Astrocyte (in vitro differentiated cells and primary cell): ENCODE measurements at regions not wholly inside any gene's neighbourhood (a gene's known extent, or its start where the extent isn't known, plus 50 kb on each side); places are given as distances from the start of the nearest gene placed in this dataset.
"Not testable (repeated sequence)": the region's sequence is repeated elsewhere in the genome, so short reads cannot be mapped to it uniquely, and the experiment has no call there.

ENCODE experiments used
- DNase-seq: peaks from one replicate; pipeline ENCODE4 v3.0.0-alpha.2; 2010; ENCODE audit warnings: low read depth
- FAIRE-seq: peaks from 2 replicates; lab custom pipeline; 2011; peaks lifted over from hg19 to GRCh38; lab: Jason Lieb, UNC
- H2AFZ ChIP-seq: 2 replicates; pipeline ENCODE4 v1.6.0; 2012; ENCODE audit warnings: low read depth, low read length, inconsistent platforms
- H3K27ac ChIP-seq: 2 replicates; pipeline ENCODE4 v1.5.1; 2011; ENCODE audit warnings: low read depth, low read length, inconsistent platforms
- H3K27me3 ChIP-seq: 2 replicates; pipeline ENCODE4 v1.6.0; 2011; ENCODE audit warnings: low read length, inconsistent platforms; ENCODE audit not compliant: insufficient read depth
- H3K36me3 ChIP-seq: 2 replicates; pipeline ENCODE4 v1.5.1; 2011; ENCODE audit warnings: low read length, inconsistent platforms; ENCODE audit not compliant: insufficient read depth
- H3K4me1 ChIP-seq: 2 replicates; pipeline ENCODE4 v1.5.1; 2011; ENCODE audit warnings: low read length, inconsistent platforms; ENCODE audit not compliant: insufficient read depth
- H3K4me2 ChIP-seq: 2 replicates; pipeline ENCODE4 v1.6.0; 2012; ENCODE audit warnings: low read length, inconsistent platforms
- H3K4me3 ChIP-seq: 2 replicates; pipeline ENCODE4 v1.5.1; 2011; ENCODE audit warnings: low read depth, mild to moderate bottlenecking, low read length, inconsistent platforms; ENCODE audit not compliant: insufficient read depth
- H3K79me2 ChIP-seq: 2 replicates; pipeline ENCODE4 v1.6.0; 2012; ENCODE audit warnings: mild to moderate bottlenecking, low read length, inconsistent platforms; ENCODE audit not compliant: insufficient read depth
- H3K9ac ChIP-seq: 2 replicates; pipeline ENCODE4 v1.6.0; 2012; ENCODE audit warnings: mild to moderate bottlenecking, low read length, inconsistent platforms
- H3K9me3 ChIP-seq: 2 replicates; pipeline ENCODE4 v1.5.1; 2012; ENCODE audit warnings: low read depth, mild to moderate bottlenecking, low read length, inconsistent platforms; ENCODE audit not compliant: insufficient read depth
- H4K20me1 ChIP-seq: 2 replicates; pipeline ENCODE4 v1.6.0; 2012; ENCODE audit warnings: low read length, inconsistent platforms; ENCODE audit not compliant: insufficient read depth
- H3K27ac Mint-ChIP-seq: one replicate; pipeline ENCODE4 v1.8.0; 2021; ENCODE audit warnings: mild to moderate bottlenecking, mixed read lengths; ENCODE audit not compliant: unreplicated experiment
- H3K27me3 Mint-ChIP-seq: one replicate; pipeline ENCODE4 v1.8.0; 2021; ENCODE audit warnings: low read depth, mixed read lengths; ENCODE audit not compliant: unreplicated experiment
- H3K36me3 Mint-ChIP-seq: one replicate; pipeline ENCODE4 v1.8.0; 2021; ENCODE audit warnings: low read depth, mixed read lengths; ENCODE audit not compliant: unreplicated experiment
- H3K4me1 Mint-ChIP-seq: one replicate; pipeline ENCODE4 v1.8.0; 2021; ENCODE audit warnings: low read depth, mixed read lengths; ENCODE audit not compliant: unreplicated experiment
- H3K4me3 Mint-ChIP-seq: one replicate; pipeline ENCODE4 v1.8.0; 2021; ENCODE audit warnings: mild to moderate bottlenecking, moderate library complexity, mixed read lengths; ENCODE audit not compliant: unreplicated experiment
- H3K9me3 Mint-ChIP-seq: one replicate; pipeline ENCODE4 v1.8.0; 2021; ENCODE audit warnings: mild to moderate bottlenecking, mixed read lengths; ENCODE audit not compliant: unreplicated experiment
- EZH2 ChIP-seq: IDR thresholded peaks from 2 replicates; pipeline ENCODE4 v1.6.1; 2012; ENCODE audit warnings: mild to moderate bottlenecking, low read length, inconsistent platforms; ENCODE audit not compliant: insufficient read depth
- TF ChIP-seq, protein P1 (sequence below): IDR thresholded peaks from 2 replicates; pipeline ENCODE4 v1.5.1; 2011; ENCODE audit warnings: low read depth, mild to moderate bottlenecking, inconsistent platforms, low read length, moderate library complexity; ENCODE audit not compliant: insufficient read depth

GRCh38 chr6:167420858-167421766 lies 96.2 kb downstream of the TTLL2 start:
- no peak overlapping the region for H3K27ac Mint-ChIP-seq
- H3K36me3 ChIP-seq = no peaks in the 10 kb centered on the region
- H3K79me2 ChIP-seq = no peaks in the 10 kb centered on the region
- H3K4me2 ChIP-seq = no peak overlapping the region
- H3K4me3 Mint-ChIP-seq = no peak overlapping the region
- no peaks in the 10 kb centered on the region for H3K9me3 Mint-ChIP-seq
- no peaks in the 10 kb centered on the region for H3K9me3 ChIP-seq
- FAIRE-seq (no peak), DNase-seq (no peak)
- no peaks in the 10 kb centered on the region for H3K27me3 ChIP-seq
- H3K4me1 Mint-ChIP-seq = no peaks in the 10 kb centered on the region
- no peaks in the 10 kb centered on the region for H4K20me1 ChIP-seq
- no peaks in the 10 kb centered on the region for H3K4me1 ChIP-seq
- no peak overlapping the region for H2AFZ ChIP-seq
- no peak for TF ChIP-seq EZH2
- TF ChIP-seq, protein P1, sequence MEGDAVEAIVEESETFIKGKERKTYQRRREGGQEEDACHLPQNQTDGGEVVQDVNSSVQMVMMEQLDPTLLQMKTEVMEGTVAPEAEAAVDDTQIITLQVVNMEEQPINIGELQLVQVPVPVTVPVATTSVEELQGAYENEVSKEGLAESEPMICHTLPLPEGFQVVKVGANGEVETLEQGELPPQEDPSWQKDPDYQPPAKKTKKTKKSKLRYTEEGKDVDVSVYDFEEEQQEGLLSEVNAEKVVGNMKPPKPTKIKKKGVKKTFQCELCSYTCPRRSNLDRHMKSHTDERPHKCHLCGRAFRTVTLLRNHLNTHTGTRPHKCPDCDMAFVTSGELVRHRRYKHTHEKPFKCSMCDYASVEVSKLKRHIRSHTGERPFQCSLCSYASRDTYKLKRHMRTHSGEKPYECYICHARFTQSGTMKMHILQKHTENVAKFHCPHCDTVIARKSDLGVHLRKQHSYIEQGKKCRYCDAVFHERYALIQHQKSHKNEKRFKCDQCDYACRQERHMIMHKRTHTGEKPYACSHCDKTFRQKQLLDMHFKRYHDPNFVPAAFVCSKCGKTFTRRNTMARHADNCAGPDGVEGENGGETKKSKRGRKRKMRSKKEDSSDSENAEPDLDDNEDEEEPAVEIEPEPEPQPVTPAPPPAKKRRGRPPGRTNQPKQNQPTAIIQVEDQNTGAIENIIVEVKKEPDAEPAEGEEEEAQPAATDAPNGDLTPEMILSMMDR = no peak
- no peak overlapping the region for H3K9ac ChIP-seq
- H3K4me3 ChIP-seq = no peak overlapping the region
- H3K36me3 Mint-ChIP-seq = no peaks in the 10 kb centered on the region
- peaks cover 4% of the 10 kb centered on the region for H3K27me3 Mint-ChIP-seq
- no peak overlapping the region for H3K27ac ChIP-seq

DNA sequence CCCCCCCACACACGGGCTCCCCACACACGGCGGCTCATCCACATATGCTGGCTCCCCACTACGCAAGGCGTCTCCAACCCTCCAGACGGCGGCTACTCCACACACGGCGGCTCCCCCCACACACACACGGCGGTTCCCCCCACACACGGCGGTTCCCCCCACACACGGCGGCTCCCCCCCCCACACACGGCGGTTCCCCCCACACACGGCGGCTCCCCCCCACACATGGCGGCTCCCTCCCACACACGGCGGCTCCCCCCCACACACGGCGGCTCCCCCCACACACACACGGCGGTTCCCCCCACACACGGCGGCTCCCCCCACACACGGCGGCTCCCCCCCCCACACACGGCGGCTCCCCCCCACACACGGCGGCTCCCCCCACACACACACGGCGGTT lies 97.1 kb downstream of the TTLL2 start:
- H3K4me3 Mint-ChIP-seq, H3K4me2 ChIP-seq, H2AFZ ChIP-seq, H3K4me3 ChIP-seq, H3K27me3 Mint-ChIP-seq, H3K9me3 Mint-ChIP-seq, DNase-seq, H3K36me3 ChIP-seq, H3K4me1 ChIP-seq, H3K27me3 ChIP-seq, H3K9ac ChIP-seq, H3K27ac ChIP-seq, H4K20me1 ChIP-seq, H3K4me1 Mint-ChIP-seq, FAIRE-seq, H3K9me3 ChIP-seq, H3K36me3 Mint-ChIP-seq, H3K27ac Mint-ChIP-seq, H3K79me2 ChIP-seq: not testable (repeated sequence)

DNA sequence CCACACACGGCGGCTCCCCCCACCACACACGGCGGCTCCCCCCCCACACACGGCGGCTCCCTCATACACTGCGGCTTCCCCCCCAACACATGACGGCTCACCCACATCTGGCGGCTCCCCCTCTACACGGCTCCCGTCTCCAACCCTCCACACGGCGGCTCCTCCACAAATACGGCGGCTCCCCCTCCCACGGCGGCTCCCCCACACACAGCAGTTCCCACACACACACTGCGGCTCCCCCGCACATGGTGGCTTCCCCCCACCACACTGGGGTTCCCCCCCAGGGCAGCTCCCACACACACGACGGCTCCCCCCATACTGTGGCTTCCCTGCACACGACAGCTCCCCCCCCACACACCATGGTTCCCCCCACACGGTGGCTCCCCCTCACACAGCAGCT lies 98.0 kb downstream of the TTLL2 start:
- no peaks in the 10 kb centered on the region for H4K20me1 ChIP-seq
- Mint-ChIP-seq H3K36me3 (no peaks in the 10 kb centered on the region), H3K9me3 (no peaks in the 10 kb centered on the region), H3K27me3 (peaks cover 2% of the 10 kb centered on the region), H3K27ac (no peak overlapping the region), H3K4me3 (no peak overlapping the region), H3K4me1 (no peaks in the 10 kb centered on the region)
- H3K4me2 ChIP-seq = no peak overlapping the region
- H2AFZ ChIP-seq = no peak overlapping the region
- no peak for DNase-seq
- no peaks in the 10 kb centered on the region for H3K4me1 ChIP-seq
- H3K36me3 ChIP-seq = no peaks in the 10 kb centered on the region
- no peak for FAIRE-seq
- H3K27ac ChIP-seq = no peak overlapping the region
- H3K79me2 ChIP-seq = no peaks in the 10 kb centered on the region
- no peak overlapping the region for H3K4me3 ChIP-seq
- H3K27me3 ChIP-seq = no peaks in the 10 kb centered on the region
- no peak for TF ChIP-seq EZH2
- TF ChIP-seq, protein P1 = no peak
- no peak overlapping the region for H3K9ac ChIP-seq
- no peaks in the 10 kb centered on the region for H3K9me3 ChIP-seq
